H1 (cell line): ENCODE measurements at regions not wholly inside any gene's neighbourhood (a gene's known extent, or its start where the extent isn't known, plus 50 kb on each side); places are given as distances from the start of the nearest gene placed in this dataset.

Experiments used
- CTCF ChIA-PET: fragments of 300-600 bp; sonication (Branson Sonifier 250); formaldehyde crosslinking; loops from one replicate; lab custom pipeline; 2021; ENCODE audit not compliant: partially characterized antibody; lab: Charles Lee
- POLR2A ChIA-PET: fragments of 300-600 bp; sonication (Branson Sonifier 250); formaldehyde crosslinking; loops from one replicate; lab custom pipeline; 2021; ENCODE audit warnings: inconsistent platforms; ENCODE audit not compliant: partially characterized antibody; lab: Charles Lee
- DNase-seq, 2 experiments: peaks; one replicate each; pipeline versions ENCODE4 v3.0.0 to v3.0.0-alpha.2; 2010 to 2022; ENCODE audit warnings: low spot score in 2 of 2, low read depth in 1 of 2, mixed read lengths in 1 of 2
- FAIRE-seq: peaks from 2 replicates; lab custom pipeline; 2011; peaks lifted over from hg19 to GRCh38; lab: Jason Lieb, UNC
- H2AFZ ChIP-seq: 2 replicates; pipeline ENCODE4 v1.8.1; 2012; ENCODE audit warnings: low read length, inconsistent platforms
- H2AK5ac ChIP-seq: 2 replicates; pipeline ENCODE4 v1.6.1; 2013; ENCODE audit warnings: low read depth, low read length
- H2BK120ac ChIP-seq: replicated peaks from 2 replicates; pipeline ENCODE3; 2013; ENCODE audit warnings: low read depth, low read length, inconsistent platforms
- H2BK12ac ChIP-seq: 2 replicates; pipeline ENCODE4 v1.6.1; 2013; ENCODE audit warnings: low read depth, low read length
- H2BK15ac ChIP-seq: 2 replicates; pipeline ENCODE4 v1.6.1; 2013; ENCODE audit warnings: low read length
- H2BK20ac ChIP-seq: 2 replicates; pipeline ENCODE4 v1.6.1; 2013; ENCODE audit warnings: low read length
- H2BK5ac ChIP-seq: 2 replicates; pipeline ENCODE4 v1.6.1; 2013; ENCODE audit warnings: low read depth, low read length
- H3K14ac ChIP-seq: 2 replicates; pipeline ENCODE4 v1.6.1; 2013; ENCODE audit warnings: inconsistent platforms; ENCODE audit not compliant: insufficient read length
- H3K18ac ChIP-seq: 2 replicates; pipeline ENCODE4 v1.6.1; 2013; ENCODE audit warnings: low read length; ENCODE audit errors: extremely low read depth
- H3K23ac ChIP-seq: 2 replicates; pipeline ENCODE4 v1.6.1; 2013; ENCODE audit warnings: inconsistent platforms; ENCODE audit not compliant: insufficient read length
- H3K23me2 ChIP-seq: 2 replicates; pipeline ENCODE4 v1.6.1; 2013; ENCODE audit warnings: low read depth, low read length
- H3K27ac ChIP-seq: 2 replicates; pipeline ENCODE4 v1.6.1; 2011; ENCODE audit warnings: low read depth, low read length, inconsistent platforms
- H3K27me3 ChIP-seq, 4 experiments: replicated peaks in 1 of 4; 1 replicate in 1 of 4; 2 replicates in 3 of 4; pipeline versions ENCODE4 v1.6.1 to v1.8.1; 2011 to 2013; ENCODE audit warnings: low read length in 3 of 4, mild to moderate bottlenecking in 3 of 4, inconsistent platforms in 2 of 4, mixed read lengths in 2 of 4, moderate library complexity in 1 of 4; ENCODE audit not compliant: control insufficient read depth in 3 of 4, insufficient read depth in 3 of 4; ENCODE audit errors: extremely low read depth in 1 of 4
- H3K36me3 ChIP-seq, 4 experiments: 2 replicates each; pipeline versions ENCODE4 v1.6.1 to v1.8.1; 2011 to 2013; ENCODE audit warnings: mild to moderate bottlenecking in 4 of 4, low read length in 3 of 4, moderate library complexity in 2 of 4, control low read depth in 1 of 4, inconsistent platforms in 1 of 4; ENCODE audit not compliant: insufficient read depth in 4 of 4, control insufficient read depth in 2 of 4
- H3K4ac ChIP-seq: replicated peaks from 2 replicates; pipeline ENCODE3; 2013; ENCODE audit warnings: low read length, low read depth, mixed read lengths, inconsistent platforms; ENCODE audit not compliant: insufficient read length
- H3K4me1 ChIP-seq, 4 experiments: replicated peaks in 1 of 4; 1 replicate in 1 of 4; 2 replicates in 3 of 4; pipeline versions ENCODE4 v1.6.1 to v1.8.1; 2011 to 2013; ENCODE audit warnings: low read length in 3 of 4, inconsistent platforms in 2 of 4, mixed read lengths in 1 of 4; ENCODE audit not compliant: insufficient read depth in 4 of 4, control insufficient read depth in 3 of 4
- H3K4me2 ChIP-seq, 2 experiments: 2 replicates each; pipeline versions ENCODE4 v1.6.1 to v1.8.1; 2011 to 2013; ENCODE audit warnings: low read depth in 2 of 2, low read length in 2 of 2, control low read depth in 1 of 2, inconsistent platforms in 1 of 2, mild to moderate bottlenecking in 1 of 2; ENCODE audit not compliant: insufficient read depth in 1 of 2
- H3K4me3 ChIP-seq, 4 experiments: fragments of 200-600, 300-600 bp in 1 of 4; sonication (generic), shearing (Covaris generic), sonication (Bioruptor Twin) in 1 of 4; 2 replicates each; pipeline versions ENCODE4 v1.5.1 to v1.8.1; 2011 to 2016; ENCODE audit warnings: low read length in 4 of 4, low read depth in 3 of 4, control low read depth in 2 of 4, inconsistent platforms in 2 of 4, mild to moderate bottlenecking in 2 of 4, mixed read lengths in 1 of 4, moderate library complexity in 1 of 4; ENCODE audit not compliant: insufficient read depth in 2 of 4; ENCODE audit errors: extremely low read depth in 1 of 4
- H3K56ac ChIP-seq: replicated peaks from 2 replicates; pipeline ENCODE3; 2013; ENCODE audit warnings: low read depth, mild to moderate bottlenecking, mixed read lengths, low read length, inconsistent platforms; ENCODE audit not compliant: insufficient read length
- H3K79me1 ChIP-seq: 2 replicates; pipeline ENCODE4 v1.6.1; 2013; ENCODE audit warnings: low read depth, low read length, control low read depth
- H3K79me2 ChIP-seq, 2 experiments: 2 replicates each; pipeline versions ENCODE4 v1.6.1 to v1.8.1; 2012 to 2013; ENCODE audit warnings: low read length in 2 of 2, mild to moderate bottlenecking in 2 of 2, inconsistent platforms in 1 of 2; ENCODE audit not compliant: insufficient read depth in 2 of 2, control insufficient read depth in 1 of 2
- H3K9ac ChIP-seq, 4 experiments: replicated peaks in 1 of 4; 1 replicate in 1 of 4; 2 replicates in 3 of 4; pipeline versions ENCODE4 v1.6.1 to v1.8.1; 2011 to 2013; ENCODE audit warnings: low read depth in 3 of 4, low read length in 3 of 4, control low read depth in 2 of 4, mild to moderate bottlenecking in 2 of 4, moderate library complexity in 2 of 4, inconsistent platforms in 1 of 4; ENCODE audit errors: extremely low read depth in 1 of 4
- H3K9me3 ChIP-seq, 2 experiments: 2 replicates each; pipeline versions ENCODE4 v1.6.1 to v1.8.1; 2012 to 2013; ENCODE audit warnings: mild to moderate bottlenecking in 2 of 2, moderate library complexity in 2 of 2, control low read depth in 1 of 2, inconsistent platforms in 1 of 2, low read depth in 1 of 2, low read length in 1 of 2, mixed read lengths in 1 of 2; ENCODE audit not compliant: insufficient read depth in 2 of 2
- H4K20me1 ChIP-seq, 2 experiments: replicated peaks in 1 of 2; 2 replicates each; pipeline versions ENCODE3 to v1.8.1; 2011 to 2013; ENCODE audit warnings: inconsistent platforms in 2 of 2, low read length in 2 of 2, mild to moderate bottlenecking in 1 of 2; ENCODE audit not compliant: insufficient read depth in 2 of 2, control insufficient read depth in 1 of 2
- H4K5ac ChIP-seq: 2 replicates; pipeline ENCODE4 v1.6.1; 2013; ENCODE audit warnings: low read length, low read depth, mixed read lengths, inconsistent platforms; ENCODE audit not compliant: insufficient read length
- H4K8ac ChIP-seq: 2 replicates; pipeline ENCODE4 v1.8.0; 2013; ENCODE audit warnings: mild to moderate bottlenecking, moderate library complexity, low read length, inconsistent platforms; ENCODE audit not compliant: insufficient read depth; ENCODE audit errors: extremely low read depth
- H4K91ac ChIP-seq: replicated peaks from 2 replicates; pipeline ENCODE3; 2013; ENCODE audit warnings: low read length, mixed read lengths, inconsistent platforms; ENCODE audit not compliant: insufficient read length
- CHD1 ChIP-seq: IDR thresholded peaks from 2 replicates; pipeline ENCODE4 v1.6.1; 2012; ENCODE audit warnings: low read depth, low read length, improper control_type of control experiment
- KDM4A ChIP-seq: IDR thresholded peaks from one replicate; pipeline ENCODE4 v1.7.1; 2012; ENCODE audit warnings: low read depth, mild to moderate bottlenecking, moderate library complexity, low read length, inconsistent platforms; ENCODE audit not compliant: severe bottlenecking
- NANOG ChIP-seq: IDR thresholded peaks from 2 replicates; pipeline ENCODE4 v1.6.1; 2011; ENCODE audit warnings: low read length, low read depth, mild to moderate bottlenecking, inconsistent platforms; ENCODE audit not compliant: insufficient read depth, poor library complexity, severe bottlenecking
- NRF1 ChIP-seq: IDR thresholded peaks from 2 replicates; pipeline ENCODE4 v1.6.1; 2011; ENCODE audit warnings: mild to moderate bottlenecking, low read depth, low read length, improper control_type of control experiment
- RAD21 ChIP-seq, 2 experiments: IDR thresholded peaks in 1 of 2; conservative IDR thresholded peaks in 1 of 2; 2 replicates each; pipeline ENCODE4 v1.6.1; 2011; ENCODE audit warnings: low read depth in 2 of 2, low read length in 2 of 2, improper control_type of control experiment in 1 of 2, inconsistent platforms in 1 of 2, mild to moderate bottlenecking in 1 of 2, moderate library complexity in 1 of 2
- RBBP5 ChIP-seq: IDR thresholded peaks from 2 replicates; pipeline ENCODE4 v1.7.1; 2012; ENCODE audit warnings: low read depth, mild to moderate bottlenecking, inconsistent platforms, low read length, moderate library complexity, borderline replicate concordance
- RXRA ChIP-seq: IDR thresholded peaks from 2 replicates; pipeline ENCODE4 v1.6.1; 2011; ENCODE audit warnings: low read depth, mild to moderate bottlenecking, low read length, moderate library complexity; ENCODE audit not compliant: insufficient read depth
- SIRT6 ChIP-seq: IDR thresholded peaks from one replicate; pipeline ENCODE4 v1.7.1; 2012; ENCODE audit warnings: low read length, inconsistent platforms
- SP1 ChIP-seq: IDR thresholded peaks from 2 replicates; pipeline ENCODE4 v1.6.1; 2011; ENCODE audit warnings: low read depth, low read length
- SUZ12 ChIP-seq: fragments of 200-600 bp; sonication (generic); IDR thresholded peaks from 2 replicates; pipeline ENCODE4 v1.6.1; 2012; ENCODE audit warnings: mild to moderate bottlenecking, inconsistent platforms, low read length, moderate library complexity, mixed read lengths
- TAF1 ChIP-seq: IDR thresholded peaks from 2 replicates; pipeline ENCODE4 v1.6.1; 2011; ENCODE audit warnings: mild to moderate bottlenecking, low read depth, low read length
- TEAD4 ChIP-seq: IDR thresholded peaks from 2 replicates; pipeline ENCODE4 v1.6.1; 2012; ENCODE audit warnings: low read depth, low read length, inconsistent platforms, mixed read lengths
- ZNF274 ChIP-seq: IDR thresholded peaks from 2 replicates; pipeline ENCODE4 v1.7.0; 2012; ENCODE audit warnings: low read length, borderline replicate concordance; ENCODE audit errors: extremely low read depth
- WGBS, 2 experiments: shearing (Covaris generic) in 1 of 2; methylation state at CpG; one replicate each; pipeline versions ENCODE4 v1.1.6 to v1.1.7; 2013 to 2015; ENCODE audit warnings: low lambda C conversion rate in 2 of 2, mixed read lengths in 2 of 2, inconsistent platforms in 1 of 2, low coverage in 1 of 2, missing lambda C conversion rate in 1 of 2; ENCODE audit not compliant: insufficient replicate concordance in 2 of 2, insufficient coverage in 1 of 2, insufficient read length in 1 of 2; ENCODE audit errors: extremely low coverage in 1 of 2, missing lambda C conversion rate in 1 of 2; 5-methylcytosine and 5-hydroxymethylcytosine counted together
- TF ChIP-seq, protein P1 (sequence below): IDR thresholded peaks from 2 replicates; pipeline ENCODE4 v1.6.1; 2012; ENCODE audit warnings: low read length, inconsistent platforms

DNA sequence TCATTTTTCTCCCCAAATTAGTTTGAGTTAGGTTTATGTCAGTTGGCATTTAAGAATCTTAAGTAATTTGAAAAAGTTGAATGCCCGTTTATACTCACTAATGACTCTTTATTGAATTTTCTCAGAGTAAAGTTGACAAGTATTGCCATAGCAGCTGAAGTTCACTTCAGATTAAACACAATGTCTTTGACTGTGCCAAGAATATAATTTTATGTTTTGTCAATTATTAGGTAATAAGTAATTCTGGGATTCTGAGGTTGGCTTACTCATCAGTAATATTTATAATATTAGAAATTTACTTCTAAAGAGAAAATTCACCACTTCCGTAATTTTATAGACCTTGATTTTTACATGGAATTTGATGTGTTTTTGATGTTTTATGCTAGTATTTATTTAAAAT lies 369.3 kb upstream of the TMPRSS15 start:
- Histone ChIP-seq H3K79me2 (no peaks in the 10 kb centered on the region), H3K27me3 (no peaks in the 10 kb centered on the region), H3K14ac (no peak overlapping the region), H4K8ac (no peak overlapping the region), H3K9ac (no peak overlapping the region), H3K56ac (no peak overlapping the region), H3K79me1 (no peaks in the 10 kb centered on the region), H3K4me1 (peaks cover 0 to 4% (median 0%) of the 10 kb centered on the region in 4 experiments; a peak in 1 of 7 replicates), H4K5ac (no peak overlapping the region), H2AK5ac (no peak overlapping the region), H2BK15ac (no peak overlapping the region), H3K9me3 (no peaks in the 10 kb centered on the region), H3K4me2 (no peak overlapping the region), H2BK12ac (no peak overlapping the region), H3K4ac (no peak overlapping the region), H2BK5ac (no peak overlapping the region), H4K91ac (no peak overlapping the region), H2BK20ac (no peak overlapping the region), H3K4me3 (no peak overlapping the region), H3K18ac (no peak overlapping the region), H3K36me3 (no peaks in the 10 kb centered on the region), H4K20me1 (no peaks in the 10 kb centered on the region), H3K23me2 (no peaks in the 10 kb centered on the region; the same call in 1 of the 2 replicates), H3K23ac (no peak overlapping the region), H2AFZ (no peak overlapping the region), H2BK120ac (no peak overlapping the region), H3K27ac (no peak overlapping the region)
- 98% methylated on average over 2 of the region's 2 CpGs; no CpG with 5 or more reads in 1 of the 2 experiments for WGBS, 2 experiments
- CTCF ChIA-PET, result no interaction called here
- FAIRE-seq, result no peak
- POLR2A ChIA-PET, result no interaction called here
- DNase-seq, result no peak
- TF ChIP-seq RAD21 (IDR thresholded peaks at IDR 0.05 in 1 of 2, conservative IDR thresholded peaks at IDR 0.05 in 1 of 2; ENCODE audit: low read depth in 2 of 2, low read length in 2 of 2) (no peak), NANOG (no peak), SP1 (no peak), TEAD4 (no peak), KDM4A (no peak), ZNF274 (no peak), RBBP5 (no peak), TAF1 (no peak), SUZ12 (no peak), RXRA (no peak), CHD1 (no peak), NRF1 (no peak), SIRT6 (no peak)
- TF ChIP-seq, protein P1, sequence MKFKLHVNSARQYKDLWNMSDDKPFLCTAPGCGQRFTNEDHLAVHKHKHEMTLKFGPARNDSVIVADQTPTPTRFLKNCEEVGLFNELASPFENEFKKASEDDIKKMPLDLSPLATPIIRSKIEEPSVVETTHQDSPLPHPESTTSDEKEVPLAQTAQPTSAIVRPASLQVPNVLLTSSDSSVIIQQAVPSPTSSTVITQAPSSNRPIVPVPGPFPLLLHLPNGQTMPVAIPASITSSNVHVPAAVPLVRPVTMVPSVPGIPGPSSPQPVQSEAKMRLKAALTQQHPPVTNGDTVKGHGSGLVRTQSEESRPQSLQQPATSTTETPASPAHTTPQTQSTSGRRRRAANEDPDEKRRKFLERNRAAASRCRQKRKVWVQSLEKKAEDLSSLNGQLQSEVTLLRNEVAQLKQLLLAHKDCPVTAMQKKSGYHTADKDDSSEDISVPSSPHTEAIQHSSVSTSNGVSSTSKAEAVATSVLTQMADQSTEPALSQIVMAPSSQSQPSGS, result no peak
